ENCODE measurements at regions not wholly inside any gene's neighbourhood (a gene's known extent, or its start where the extent isn't known, plus 50 kb on each side); places are given as distances from the start of the nearest gene placed in this dataset.
A peak's percentile ranks its signal among the peaks of the same experiment; 100 is the strongest.

GRCh38 chr5:90037646-90038045 lies 371.9 kb downstream of the CETN3 start:
- no peak overlapping the region for H3K4me2 ChIP-seq (ENCODE audit: low read length)

DNA sequence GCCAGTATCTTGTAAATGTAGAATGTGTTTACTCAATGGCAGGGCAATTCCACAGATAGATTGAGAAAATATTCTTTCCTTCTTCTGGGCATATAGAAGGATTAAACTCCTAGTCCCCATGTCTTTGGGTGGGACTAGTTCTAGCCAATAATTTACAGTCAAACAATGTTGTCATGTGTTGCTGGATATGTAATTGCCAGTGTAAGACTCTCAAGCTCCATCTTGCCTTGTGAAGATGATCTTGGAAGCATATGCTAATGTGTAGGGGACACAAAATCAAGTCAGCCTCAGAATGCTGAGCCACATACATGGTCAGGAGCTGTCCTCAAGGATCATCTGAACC lies 386.9 kb downstream of the CETN3 start:
- no peak overlapping the region for H3K4me2 ChIP-seq (ENCODE audit: low read length)
- H3K9me3 Mint-ChIP-seq (ENCODE audit: unreplicated experiment) = no peaks in the 10 kb centered on the region
- H3K27ac Mint-ChIP-seq (ENCODE audit: unreplicated experiment) = no peak overlapping the region
- no peaks in the 10 kb centered on the region for H3K9me3 ChIP-seq (ENCODE audit: insufficient read depth, low read depth, low read length)
- peaks cover 4% of the 10 kb centered on the region for H3K4me1 Mint-ChIP-seq (ENCODE audit: low read depth, unreplicated experiment)
- no peaks in the 10 kb centered on the region for H3K27me3 ChIP-seq (ENCODE audit: insufficient read depth, low read length)
- DNase-seq (ENCODE audit: low read depth) = no peak
- H3K4me3 Mint-ChIP-seq (ENCODE audit: unreplicated experiment) = no peak overlapping the region
- peaks cover 11% of the 10 kb centered on the region for H3K4me1 ChIP-seq (ENCODE audit: insufficient read depth, low read length)
- H3K36me3 ChIP-seq (ENCODE audit: insufficient read depth, low read length) = no peaks in the 10 kb centered on the region
- H2AFZ ChIP-seq (ENCODE audit: low read depth, low read length) = no peak overlapping the region
- TF ChIP-seq EZH2 (IDR thresholded peaks at IDR 0.05; ENCODE audit: insufficient read depth, low read length) = no peak
- TF ChIP-seq, protein P1, sequence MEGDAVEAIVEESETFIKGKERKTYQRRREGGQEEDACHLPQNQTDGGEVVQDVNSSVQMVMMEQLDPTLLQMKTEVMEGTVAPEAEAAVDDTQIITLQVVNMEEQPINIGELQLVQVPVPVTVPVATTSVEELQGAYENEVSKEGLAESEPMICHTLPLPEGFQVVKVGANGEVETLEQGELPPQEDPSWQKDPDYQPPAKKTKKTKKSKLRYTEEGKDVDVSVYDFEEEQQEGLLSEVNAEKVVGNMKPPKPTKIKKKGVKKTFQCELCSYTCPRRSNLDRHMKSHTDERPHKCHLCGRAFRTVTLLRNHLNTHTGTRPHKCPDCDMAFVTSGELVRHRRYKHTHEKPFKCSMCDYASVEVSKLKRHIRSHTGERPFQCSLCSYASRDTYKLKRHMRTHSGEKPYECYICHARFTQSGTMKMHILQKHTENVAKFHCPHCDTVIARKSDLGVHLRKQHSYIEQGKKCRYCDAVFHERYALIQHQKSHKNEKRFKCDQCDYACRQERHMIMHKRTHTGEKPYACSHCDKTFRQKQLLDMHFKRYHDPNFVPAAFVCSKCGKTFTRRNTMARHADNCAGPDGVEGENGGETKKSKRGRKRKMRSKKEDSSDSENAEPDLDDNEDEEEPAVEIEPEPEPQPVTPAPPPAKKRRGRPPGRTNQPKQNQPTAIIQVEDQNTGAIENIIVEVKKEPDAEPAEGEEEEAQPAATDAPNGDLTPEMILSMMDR (IDR thresholded peaks at IDR 0.05; ENCODE audit: insufficient read depth, low read depth, low read length) = no peak
- no peak overlapping the region for H3K9ac ChIP-seq (ENCODE audit: low read length)
- H3K4me3 ChIP-seq (ENCODE audit: insufficient read depth, low read depth, low read length) = no peak overlapping the region
- H4K20me1 ChIP-seq (ENCODE audit: insufficient read depth, low read length) = no peaks in the 10 kb centered on the region
- H3K27ac ChIP-seq (ENCODE audit: low read depth, low read length) = no peak overlapping the region
- H3K79me2 ChIP-seq (ENCODE audit: insufficient read depth, low read length) = no peaks in the 10 kb centered on the region
- no peak for FAIRE-seq
- H3K27me3 Mint-ChIP-seq (ENCODE audit: low read depth, unreplicated experiment) = no peaks in the 10 kb centered on the region
- no peaks in the 10 kb centered on the region for H3K36me3 Mint-ChIP-seq (ENCODE audit: low read depth, unreplicated experiment)

More at GRCh38 chr5:90037646-90038045, 371.9 kb downstream of the CETN3 start:
- H3K9me3 ChIP-seq (ENCODE audit: insufficient read depth, low read depth, low read length) = no peaks in the 10 kb centered on the region
- Mint-ChIP-seq H3K27me3 (ENCODE audit: low read depth, unreplicated experiment) (no peaks in the 10 kb centered on the region), H3K36me3 (ENCODE audit: low read depth, unreplicated experiment) (no peaks in the 10 kb centered on the region), H3K4me3 (ENCODE audit: unreplicated experiment) (no peak overlapping the region), H3K27ac (ENCODE audit: unreplicated experiment) (peak overlapping the region; percentile 13), H3K9me3 (ENCODE audit: unreplicated experiment) (peaks cover 22% of the 10 kb centered on the region), H3K4me1 (ENCODE audit: low read depth, unreplicated experiment) (no peaks in the 10 kb centered on the region)
- no peaks in the 10 kb centered on the region for H3K27me3 ChIP-seq (ENCODE audit: insufficient read depth, low read length)
- TF ChIP-seq EZH2 (IDR thresholded peaks at IDR 0.05; ENCODE audit: insufficient read depth, low read length) = no peak
- TF ChIP-seq, protein P1 (IDR thresholded peaks at IDR 0.05; ENCODE audit: insufficient read depth, low read depth, low read length) = no peak
- no peaks in the 10 kb centered on the region for H4K20me1 ChIP-seq (ENCODE audit: insufficient read depth, low read length)
- peak overlapping the region; percentile 53 for H3K27ac ChIP-seq (ENCODE audit: low read depth, low read length)
- H3K4me3 ChIP-seq (ENCODE audit: insufficient read depth, low read depth, low read length) = no peak overlapping the region
- DNase-seq (ENCODE audit: low read depth) = peak; percentile 93
- no peak overlapping the region for H3K9ac ChIP-seq (ENCODE audit: low read length)
- H2AFZ ChIP-seq (ENCODE audit: low read depth, low read length) = no peak overlapping the region
- H3K36me3 ChIP-seq (ENCODE audit: insufficient read depth, low read length) = no peaks in the 10 kb centered on the region
- peaks cover 5% of the 10 kb centered on the region for H3K4me1 ChIP-seq (ENCODE audit: insufficient read depth, low read length)
- no peaks in the 10 kb centered on the region for H3K79me2 ChIP-seq (ENCODE audit: insufficient read depth, low read length)
- no peak for FAIRE-seq

GRCh38 chr5:90022002-90022710 lies 387.4 kb downstream of the CETN3 start:
- H3K36me3 Mint-ChIP-seq (ENCODE audit: low read depth, unreplicated experiment) = no peaks in the 10 kb centered on the region
- Histone ChIP-seq H3K4me2 (ENCODE audit: low read length) (no peak overlapping the region), H3K79me2 (ENCODE audit: insufficient read depth, low read length) (no peaks in the 10 kb centered on the region), H4K20me1 (ENCODE audit: insufficient read depth, low read length) (no peaks in the 10 kb centered on the region), H3K4me1 (ENCODE audit: insufficient read depth, low read length) (peaks cover 11% of the 10 kb centered on the region), H3K27ac (ENCODE audit: low read depth, low read length) (peak overlapping the region; percentile 83), H3K4me3 (ENCODE audit: insufficient read depth, low read depth, low read length) (no peak overlapping the region), H3K27me3 (ENCODE audit: insufficient read depth, low read length) (no peaks in the 10 kb centered on the region), H3K36me3 (ENCODE audit: insufficient read depth, low read length) (no peaks in the 10 kb centered on the region), H3K9me3 (ENCODE audit: insufficient read depth, low read depth, low read length) (no peaks in the 10 kb centered on the region), H2AFZ (ENCODE audit: low read depth, low read length) (no peak overlapping the region), H3K9ac (ENCODE audit: low read length) (no peak overlapping the region)
- H3K4me3 Mint-ChIP-seq (ENCODE audit: unreplicated experiment) = no peak overlapping the region
- peaks cover 4% of the 10 kb centered on the region for H3K4me1 Mint-ChIP-seq (ENCODE audit: low read depth, unreplicated experiment)
- peak; percentile 12 for DNase-seq (ENCODE audit: low read depth)
- TF ChIP-seq EZH2 (IDR thresholded peaks at IDR 0.05; ENCODE audit: insufficient read depth, low read length) = no peak
- TF ChIP-seq, protein P1 (IDR thresholded peaks at IDR 0.05; ENCODE audit: insufficient read depth, low read depth, low read length) = no peak
- H3K27ac Mint-ChIP-seq (ENCODE audit: unreplicated experiment) = peak overlapping the region; percentile 80
- no peaks in the 10 kb centered on the region for H3K27me3 Mint-ChIP-seq (ENCODE audit: low read depth, unreplicated experiment)
- FAIRE-seq = no peak
- H3K9me3 Mint-ChIP-seq (ENCODE audit: unreplicated experiment) = no peaks in the 10 kb centered on the region
